GM23338 (cell line): ENCODE measurements at regions not wholly inside any gene's neighbourhood (a gene's known extent, or its start where the extent isn't known, plus 50 kb on each side); places are given as distances from the start of the nearest gene placed in this dataset.

Experiments
- ATAC-seq: fragments of 200-7000 bp; cut with Tn5 transposase; 3 replicates; pipeline ENCODE4 v1.9.1; 2020
- DNase-seq: peaks from one replicate; pipeline ENCODE4 v3.0.0-alpha.2; 2015; ENCODE audit warnings: low spot score
- H2AFZ ChIP-seq: fragments of 200-600 bp; sonication (generic); 2 replicates; pipeline ENCODE4 v1.8.0; 2016; ENCODE audit warnings: antibody characterized with exemption, mild to moderate bottlenecking, moderate library complexity
- H3F3A ChIP-seq: fragments of 200-600 bp; sonication (generic); replicated peaks from 2 replicates; pipeline ENCODE4 v1.8.0; 2017; ENCODE audit warnings: antibody characterized with exemption, mixed run types, low read depth
- H3K27ac ChIP-seq: fragments of 200-600 bp; sonication (generic); 2 replicates; pipeline ENCODE4 v1.6.1; 2016; ENCODE audit warnings: low read depth
- H3K27me3 ChIP-seq: fragments of 200-600 bp; sonication (generic); 2 replicates; pipeline ENCODE4 v1.8.0; 2016; ENCODE audit warnings: mild to moderate bottlenecking, mixed run types, moderate library complexity; ENCODE audit not compliant: insufficient read depth
- H3K36me3 ChIP-seq: fragments of 200-600 bp; sonication (generic); 2 replicates; pipeline ENCODE4 v1.8.0; 2016; ENCODE audit warnings: mild to moderate bottlenecking; ENCODE audit not compliant: insufficient read depth
- H3K4me1 ChIP-seq: fragments of 200-600 bp; sonication (generic); 2 replicates; pipeline ENCODE4 v1.8.0; 2016; ENCODE audit warnings: mild to moderate bottlenecking, moderate library complexity; ENCODE audit not compliant: insufficient read depth
- H3K4me2 ChIP-seq: fragments of 200-600 bp; sonication (generic); 2 replicates; pipeline ENCODE4 v1.7.1; 2017; ENCODE audit warnings: mixed run types
- H3K4me3 ChIP-seq: fragments of 200-600 bp; sonication (generic); 2 replicates; pipeline ENCODE4 v1.6.1; 2016; ENCODE audit warnings: mixed run types
- H3K79me2 ChIP-seq: fragments of 200-600 bp; sonication (generic); replicated peaks from 2 replicates; pipeline ENCODE4 v1.8.0; 2017; ENCODE audit warnings: mild to moderate bottlenecking; ENCODE audit not compliant: insufficient read depth
- H3K9me2 ChIP-seq: fragments of 200-600 bp; sonication (generic); 2 replicates; pipeline ENCODE4 v1.8.0; 2017; ENCODE audit not compliant: insufficient read depth
- H4K20me1 ChIP-seq: fragments of 200-600 bp; sonication (generic); replicated peaks from 2 replicates; pipeline ENCODE4 v1.8.0; 2017; ENCODE audit warnings: mild to moderate bottlenecking; ENCODE audit not compliant: insufficient read depth
- H3K27ac Mint-ChIP-seq: 2 replicates; pipeline ENCODE4 v1.8.0; 2020; ENCODE audit warnings: inconsistent platforms, mild to moderate bottlenecking, moderate library complexity, mixed read lengths
- H3K27me3 Mint-ChIP-seq: 3 replicates; pipeline ENCODE4 v1.8.0; 2022; ENCODE audit warnings: low read depth, mild to moderate bottlenecking, moderate library complexity, mixed read lengths, inconsistent platforms; ENCODE audit not compliant: insufficient read depth, poor library complexity
- H3K36me3 Mint-ChIP-seq: 3 replicates; pipeline ENCODE4 v1.8.0; 2021; ENCODE audit warnings: low read depth, mild to moderate bottlenecking, inconsistent platforms, moderate library complexity, mixed read lengths
- H3K4me1 Mint-ChIP-seq: 3 replicates; pipeline ENCODE4 v1.8.0; 2020; ENCODE audit warnings: mild to moderate bottlenecking, inconsistent platforms, mixed read lengths
- H3K4me3 Mint-ChIP-seq: 3 replicates; pipeline ENCODE4 v1.8.0; 2021; ENCODE audit warnings: moderate library complexity, mild to moderate bottlenecking, inconsistent platforms, mixed read lengths
- H3K9me3 Mint-ChIP-seq: 3 replicates; pipeline ENCODE4 v1.8.0; 2020; ENCODE audit warnings: moderate library complexity, mild to moderate bottlenecking, inconsistent platforms, mixed read lengths
- CREB1 ChIP-seq: fragments of 250-450 bp; sonication (Bioruptor Pico); IDR thresholded peaks from 2 replicates; pipeline ENCODE4 v1.5.0; 2020; ENCODE audit warnings: low read depth, mild to moderate bottlenecking, moderate library complexity
- EZH2 ChIP-seq: fragments of 200-600 bp; sonication (generic); IDR thresholded peaks from one replicate; pipeline ENCODE4 v1.8.0; 2017; ENCODE audit warnings: antibody characterized with exemption, mild to moderate bottlenecking, low read depth; ENCODE audit not compliant: unreplicated experiment
- NANOG ChIP-seq: IDR thresholded peaks from 2 replicates; pipeline ENCODE4 v1.6.1; 2016; ENCODE audit warnings: antibody characterized with exemption, borderline replicate concordance
- STAT1 ChIP-seq: IDR thresholded peaks from one replicate; pipeline ENCODE4 v1.6.1; 2016; ENCODE audit warnings: antibody characterized with exemption; ENCODE audit not compliant: unreplicated experiment
- TF ChIP-seq, protein P1 (sequence below): IDR thresholded peaks from 2 replicates; pipeline ENCODE4 v1.6.1; 2016; ENCODE audit warnings: antibody characterized with exemption
- TF ChIP-seq, protein P2 (sequence below), 2 experiments: fragments of 200-600 bp in 1 of 2; sonication (generic) in 1 of 2; conservative IDR thresholded peaks; 2 replicates each; pipeline versions ENCODE4 v1.5.1 to v1.6.1; 2016 to 2017; ENCODE audit warnings: antibody characterized with exemption in 2 of 2, low read depth in 2 of 2, mild to moderate bottlenecking in 2 of 2, moderate library complexity in 1 of 2
- TF ChIP-seq, protein P3 (sequence below): fragments of 250-450 bp; sonication (Bioruptor Pico); IDR thresholded peaks from 2 replicates; pipeline ENCODE4 v1.5.0; 2020; ENCODE audit warnings: mild to moderate bottlenecking, moderate library complexity

DNA sequence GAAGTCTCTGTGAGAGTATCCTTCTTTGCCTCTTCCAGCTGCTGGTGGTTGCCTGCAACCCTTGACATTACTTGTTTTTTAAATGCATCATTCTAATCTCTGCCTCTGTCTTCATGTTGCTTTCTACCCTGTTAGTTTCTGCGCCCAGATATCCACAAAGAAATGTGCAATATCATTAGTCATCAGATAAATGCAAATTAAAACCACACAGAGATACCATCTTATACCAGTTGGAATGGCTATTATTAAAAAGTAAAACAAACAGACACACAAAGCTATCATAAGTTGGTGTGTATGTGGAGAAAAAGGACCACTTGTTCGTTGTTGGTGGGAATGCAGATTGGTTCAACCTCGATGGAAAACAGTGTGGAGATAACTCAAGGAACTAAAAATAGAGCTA lies 517.4 kb downstream of the FAT4 start:
- Mint-ChIP-seq H3K9me3 (no peaks in the 10 kb centered on the region; the same call in 2 of the 3 replicates), H3K4me1 (no peaks in the 10 kb centered on the region), H3K36me3 (no peaks in the 10 kb centered on the region), H3K4me3 (no peak overlapping the region), H3K27me3 (no peaks in the 10 kb centered on the region), H3K27ac (no peak overlapping the region)
- Histone ChIP-seq H3K27me3 (no peaks in the 10 kb centered on the region), H3K4me2 (no peak overlapping the region), H3F3A (no peaks in the 10 kb centered on the region), H3K9me2 (no peaks in the 10 kb centered on the region), H3K4me3 (no peak overlapping the region), H3K36me3 (no peaks in the 10 kb centered on the region), H4K20me1 (no peaks in the 10 kb centered on the region), H3K79me2 (no peaks in the 10 kb centered on the region), H2AFZ (peak overlapping the region; percentile 20; the same call in 1 of the 2 replicates), H3K27ac (no peak overlapping the region), H3K4me1 (no peaks in the 10 kb centered on the region)
- DNase-seq (no peak), ATAC-seq (no peak)
- TF ChIP-seq NANOG (no peak), STAT1 (no peak), CREB1 (CRISPR knock-in tag) (no peak), EZH2 (no peak)
- TF ChIP-seq, protein P1, sequence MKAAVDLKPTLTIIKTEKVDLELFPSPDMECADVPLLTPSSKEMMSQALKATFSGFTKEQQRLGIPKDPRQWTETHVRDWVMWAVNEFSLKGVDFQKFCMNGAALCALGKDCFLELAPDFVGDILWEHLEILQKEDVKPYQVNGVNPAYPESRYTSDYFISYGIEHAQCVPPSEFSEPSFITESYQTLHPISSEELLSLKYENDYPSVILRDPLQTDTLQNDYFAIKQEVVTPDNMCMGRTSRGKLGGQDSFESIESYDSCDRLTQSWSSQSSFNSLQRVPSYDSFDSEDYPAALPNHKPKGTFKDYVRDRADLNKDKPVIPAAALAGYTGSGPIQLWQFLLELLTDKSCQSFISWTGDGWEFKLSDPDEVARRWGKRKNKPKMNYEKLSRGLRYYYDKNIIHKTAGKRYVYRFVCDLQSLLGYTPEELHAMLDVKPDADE, result no peak
- TF ChIP-seq, protein P2, sequence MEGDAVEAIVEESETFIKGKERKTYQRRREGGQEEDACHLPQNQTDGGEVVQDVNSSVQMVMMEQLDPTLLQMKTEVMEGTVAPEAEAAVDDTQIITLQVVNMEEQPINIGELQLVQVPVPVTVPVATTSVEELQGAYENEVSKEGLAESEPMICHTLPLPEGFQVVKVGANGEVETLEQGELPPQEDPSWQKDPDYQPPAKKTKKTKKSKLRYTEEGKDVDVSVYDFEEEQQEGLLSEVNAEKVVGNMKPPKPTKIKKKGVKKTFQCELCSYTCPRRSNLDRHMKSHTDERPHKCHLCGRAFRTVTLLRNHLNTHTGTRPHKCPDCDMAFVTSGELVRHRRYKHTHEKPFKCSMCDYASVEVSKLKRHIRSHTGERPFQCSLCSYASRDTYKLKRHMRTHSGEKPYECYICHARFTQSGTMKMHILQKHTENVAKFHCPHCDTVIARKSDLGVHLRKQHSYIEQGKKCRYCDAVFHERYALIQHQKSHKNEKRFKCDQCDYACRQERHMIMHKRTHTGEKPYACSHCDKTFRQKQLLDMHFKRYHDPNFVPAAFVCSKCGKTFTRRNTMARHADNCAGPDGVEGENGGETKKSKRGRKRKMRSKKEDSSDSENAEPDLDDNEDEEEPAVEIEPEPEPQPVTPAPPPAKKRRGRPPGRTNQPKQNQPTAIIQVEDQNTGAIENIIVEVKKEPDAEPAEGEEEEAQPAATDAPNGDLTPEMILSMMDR (conservative IDR thresholded peaks at IDR 0.05; ENCODE audit: low read depth in 2 of 2), result no peak
- TF ChIP-seq, protein P3, sequence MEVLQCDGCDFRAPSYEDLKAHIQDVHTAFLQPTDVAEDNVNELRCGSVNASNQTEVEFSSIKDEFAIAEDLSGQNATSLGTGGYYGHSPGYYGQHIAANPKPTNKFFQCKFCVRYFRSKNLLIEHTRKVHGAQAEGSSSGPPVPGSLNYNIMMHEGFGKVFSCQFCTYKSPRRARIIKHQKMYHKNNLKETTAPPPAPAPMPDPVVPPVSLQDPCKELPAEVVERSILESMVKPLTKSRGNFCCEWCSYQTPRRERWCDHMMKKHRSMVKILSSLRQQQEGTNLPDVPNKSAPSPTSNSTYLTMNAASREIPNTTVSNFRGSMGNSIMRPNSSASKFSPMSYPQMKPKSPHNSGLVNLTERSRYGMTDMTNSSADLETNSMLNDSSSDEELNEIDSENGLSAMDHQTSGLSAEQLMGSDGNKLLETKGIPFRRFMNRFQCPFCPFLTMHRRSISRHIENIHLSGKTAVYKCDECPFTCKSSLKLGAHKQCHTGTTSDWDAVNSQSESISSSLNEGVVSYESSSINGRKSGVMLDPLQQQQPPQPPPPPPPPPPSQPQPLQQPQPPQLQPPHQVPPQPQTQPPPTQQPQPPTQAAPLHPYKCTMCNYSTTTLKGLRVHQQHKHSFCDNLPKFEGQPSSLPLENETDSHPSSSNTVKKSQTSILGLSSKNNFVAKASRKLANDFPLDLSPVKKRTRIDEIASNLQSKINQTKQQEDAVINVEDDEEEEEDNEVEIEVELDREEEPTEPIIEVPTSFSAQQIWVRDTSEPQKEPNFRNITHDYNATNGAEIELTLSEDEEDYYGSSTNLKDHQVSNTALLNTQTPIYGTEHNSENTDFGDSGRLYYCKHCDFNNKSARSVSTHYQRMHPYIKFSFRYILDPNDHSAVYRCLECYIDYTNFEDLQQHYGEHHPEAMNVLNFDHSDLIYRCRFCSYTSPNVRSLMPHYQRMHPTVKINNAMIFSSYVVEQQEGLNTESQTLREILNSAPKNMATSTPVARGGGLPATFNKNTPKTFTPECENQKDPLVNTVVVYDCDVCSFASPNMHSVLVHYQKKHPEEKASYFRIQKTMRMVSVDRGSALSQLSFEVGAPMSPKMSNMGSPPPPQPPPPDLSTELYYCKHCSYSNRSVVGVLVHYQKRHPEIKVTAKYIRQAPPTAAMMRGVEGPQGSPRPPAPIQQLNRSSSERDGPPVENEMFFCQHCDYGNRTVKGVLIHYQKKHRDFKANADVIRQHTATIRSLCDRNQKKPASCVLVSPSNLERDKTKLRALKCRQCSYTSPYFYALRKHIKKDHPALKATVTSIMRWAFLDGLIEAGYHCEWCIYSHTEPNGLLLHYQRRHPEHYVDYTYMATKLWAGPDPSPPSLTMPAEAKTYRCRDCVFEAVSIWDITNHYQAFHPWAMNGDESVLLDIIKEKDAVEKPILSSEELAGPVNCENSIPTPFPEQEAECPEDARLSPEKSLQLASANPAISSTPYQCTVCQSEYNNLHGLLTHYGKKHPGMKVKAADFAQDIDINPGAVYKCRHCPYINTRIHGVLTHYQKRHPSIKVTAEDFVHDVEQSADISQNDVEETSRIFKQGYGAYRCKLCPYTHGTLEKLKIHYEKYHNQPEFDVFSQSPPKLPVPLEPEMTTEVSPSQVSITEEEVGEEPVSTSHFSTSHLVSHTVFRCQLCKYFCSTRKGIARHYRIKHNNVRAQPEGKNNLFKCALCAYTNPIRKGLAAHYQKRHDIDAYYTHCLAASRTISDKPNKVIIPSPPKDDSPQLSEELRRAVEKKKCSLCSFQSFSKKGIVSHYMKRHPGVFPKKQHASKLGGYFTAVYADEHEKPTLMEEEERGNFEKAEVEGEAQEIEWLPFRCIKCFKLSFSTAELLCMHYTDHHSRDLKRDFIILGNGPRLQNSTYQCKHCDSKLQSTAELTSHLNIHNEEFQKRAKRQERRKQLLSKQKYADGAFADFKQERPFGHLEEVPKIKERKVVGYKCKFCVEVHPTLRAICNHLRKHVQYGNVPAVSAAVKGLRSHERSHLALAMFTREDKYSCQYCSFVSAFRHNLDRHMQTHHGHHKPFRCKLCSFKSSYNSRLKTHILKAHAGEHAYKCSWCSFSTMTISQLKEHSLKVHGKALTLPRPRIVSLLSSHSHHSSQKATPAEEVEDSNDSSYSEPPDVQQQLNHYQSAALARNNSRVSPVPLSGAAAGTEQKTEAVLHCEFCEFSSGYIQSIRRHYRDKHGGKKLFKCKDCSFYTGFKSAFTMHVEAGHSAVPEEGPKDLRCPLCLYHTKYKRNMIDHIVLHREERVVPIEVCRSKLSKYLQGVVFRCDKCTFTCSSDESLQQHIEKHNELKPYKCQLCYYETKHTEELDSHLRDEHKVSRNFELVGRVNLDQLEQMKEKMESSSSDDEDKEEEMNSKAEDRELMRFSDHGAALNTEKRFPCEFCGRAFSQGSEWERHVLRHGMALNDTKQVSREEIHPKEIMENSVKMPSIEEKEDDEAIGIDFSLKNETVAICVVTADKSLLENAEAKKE, result no peak
